ENCODE measurements at regions not wholly inside any gene's neighbourhood (a gene's known extent, or its start where the extent isn't known, plus 50 kb on each side); places are given as distances from the start of the nearest gene placed in this dataset.
"Not testable (repeated sequence)": the region's sequence is repeated elsewhere in the genome, so short reads cannot be mapped to it uniquely, and the experiment has no call there.

DNA sequence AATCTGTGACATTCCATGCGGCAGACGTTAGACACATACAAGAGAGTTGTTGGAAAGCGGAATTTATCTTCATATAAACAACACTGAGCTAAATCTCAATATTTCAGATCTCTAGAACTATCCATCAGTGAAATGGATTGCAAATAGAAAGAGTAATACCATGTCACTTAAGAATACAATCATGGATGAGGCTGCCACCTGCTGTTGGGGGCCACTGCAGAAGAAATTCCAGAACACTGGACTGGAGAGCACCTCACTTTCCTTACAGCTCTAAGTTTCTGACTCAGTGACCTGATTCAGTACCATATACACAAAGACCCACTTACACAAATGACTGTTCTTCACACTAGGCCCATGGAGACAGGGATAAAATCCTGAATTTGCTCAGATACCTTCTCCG, 75.1 kb upstream of the TP53BP2 start:
- TF ChIP-seq, protein P1, sequence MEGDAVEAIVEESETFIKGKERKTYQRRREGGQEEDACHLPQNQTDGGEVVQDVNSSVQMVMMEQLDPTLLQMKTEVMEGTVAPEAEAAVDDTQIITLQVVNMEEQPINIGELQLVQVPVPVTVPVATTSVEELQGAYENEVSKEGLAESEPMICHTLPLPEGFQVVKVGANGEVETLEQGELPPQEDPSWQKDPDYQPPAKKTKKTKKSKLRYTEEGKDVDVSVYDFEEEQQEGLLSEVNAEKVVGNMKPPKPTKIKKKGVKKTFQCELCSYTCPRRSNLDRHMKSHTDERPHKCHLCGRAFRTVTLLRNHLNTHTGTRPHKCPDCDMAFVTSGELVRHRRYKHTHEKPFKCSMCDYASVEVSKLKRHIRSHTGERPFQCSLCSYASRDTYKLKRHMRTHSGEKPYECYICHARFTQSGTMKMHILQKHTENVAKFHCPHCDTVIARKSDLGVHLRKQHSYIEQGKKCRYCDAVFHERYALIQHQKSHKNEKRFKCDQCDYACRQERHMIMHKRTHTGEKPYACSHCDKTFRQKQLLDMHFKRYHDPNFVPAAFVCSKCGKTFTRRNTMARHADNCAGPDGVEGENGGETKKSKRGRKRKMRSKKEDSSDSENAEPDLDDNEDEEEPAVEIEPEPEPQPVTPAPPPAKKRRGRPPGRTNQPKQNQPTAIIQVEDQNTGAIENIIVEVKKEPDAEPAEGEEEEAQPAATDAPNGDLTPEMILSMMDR (IDR thresholded peaks at IDR 0.05) = peak in 1 of 2 experiments; percentile 12
- H3K4me3 ChIP-seq; intact Hi-C loops (cut with DNase I; ENCODE audit: low total_unique reads); H3K36me3 ChIP-seq; H3K27ac ChIP-seq; H3K27me3 ChIP-seq; H3K4me1 ChIP-seq; H3K9me3 ChIP-seq: not testable (repeated sequence)
- DNase-seq = peak in 1 of 2 donors; percentile 43

DNA sequence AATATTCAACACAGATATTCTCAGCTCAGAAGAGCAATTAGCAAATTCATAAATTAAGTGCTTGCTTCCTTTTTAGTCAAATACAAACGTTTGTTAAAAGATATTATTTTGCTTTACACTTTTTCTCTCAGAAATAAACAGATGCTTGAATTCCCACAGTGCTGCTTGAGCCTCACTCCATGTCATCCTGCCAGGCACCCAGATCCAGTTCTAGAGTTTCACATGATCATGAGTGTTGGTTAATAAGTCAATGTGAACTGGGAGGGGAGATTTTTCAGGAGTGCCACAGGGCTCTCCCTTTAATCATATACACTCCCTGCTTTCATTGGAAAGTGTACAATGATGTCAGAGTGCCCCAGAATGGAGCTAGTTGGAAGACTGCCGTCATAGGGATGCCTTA, 69.7 kb upstream of the TP53BP2 start:
- H3K27ac ChIP-seq; H3K4me3 ChIP-seq; intact Hi-C loops (cut with DNase I; ENCODE audit: low total_unique reads); H3K27me3 ChIP-seq; DNase-seq; H3K36me3 ChIP-seq; H3K4me1 ChIP-seq; H3K9me3 ChIP-seq: not testable (repeated sequence)

DNA sequence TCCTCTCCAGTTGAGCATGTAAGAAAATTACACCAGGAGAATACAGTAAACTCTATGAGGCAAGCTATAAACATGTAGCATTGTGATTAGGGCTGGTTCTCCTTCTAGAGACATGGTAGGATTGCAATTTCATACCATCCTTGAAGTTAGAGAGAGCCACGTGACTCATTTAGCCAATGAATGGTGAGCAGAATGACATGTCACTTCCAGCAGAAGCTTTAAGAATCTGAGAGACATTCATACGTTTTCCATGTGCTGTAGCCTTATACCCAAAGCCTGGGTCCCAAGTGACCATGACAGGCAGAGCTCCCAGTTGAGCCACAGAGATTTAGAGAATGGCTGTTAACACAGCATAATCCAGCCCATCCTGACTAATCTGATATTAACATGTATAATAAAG, 68.0 kb upstream of the TP53BP2 start:
- intact Hi-C loops (cut with DNase I; ENCODE audit: low total_unique reads); DNase-seq: not testable (repeated sequence)

DNA sequence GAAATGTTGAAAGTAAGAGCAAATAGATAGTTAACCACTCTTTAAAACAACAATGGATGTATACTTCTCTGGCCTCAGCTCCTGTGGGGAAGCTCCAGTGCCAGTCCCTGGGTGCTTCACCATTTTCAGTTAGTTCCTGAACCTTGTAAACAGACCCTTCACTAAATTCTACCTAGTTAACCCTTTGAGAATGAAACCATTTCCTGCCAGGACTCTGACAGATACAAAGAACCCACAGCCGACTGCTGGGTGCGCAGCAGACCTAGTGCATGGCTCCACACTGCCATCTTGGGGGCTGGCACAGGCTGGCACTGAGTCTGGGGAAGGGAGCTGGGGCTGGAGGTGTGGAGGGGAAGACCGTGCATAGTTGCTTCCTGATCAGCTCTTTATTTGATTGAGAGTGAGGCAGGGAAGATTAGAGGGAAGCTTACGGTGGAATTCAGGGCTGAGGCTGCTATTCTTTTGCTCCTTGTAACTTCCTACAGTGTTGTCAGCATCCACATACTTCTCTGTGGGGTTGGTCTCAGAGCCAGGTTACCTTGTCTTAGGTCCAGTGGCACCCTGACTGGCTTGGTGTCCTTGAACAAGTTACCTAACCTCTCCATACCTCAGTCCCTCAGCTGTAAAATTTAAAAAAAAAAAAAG, 62.3 kb upstream of the TP53BP2 start:
- H3K4me1 ChIP-seq; H3K9me3 ChIP-seq; H3K4me3 ChIP-seq; H3K27ac ChIP-seq; H3K36me3 ChIP-seq; H3K27me3 ChIP-seq; intact Hi-C loops (cut with DNase I; ENCODE audit: low total_unique reads); DNase-seq: not testable (repeated sequence)
- TF ChIP-seq, protein P1 (IDR thresholded peaks at IDR 0.05) = peak in 1 of 2 experiments; percentile 55

More for the DNA sequence above, 68.0 kb upstream of the TP53BP2 start:
- H3K9me3 ChIP-seq, H3K36me3 ChIP-seq, H3K4me3 ChIP-seq, H3K27me3 ChIP-seq, H3K27ac ChIP-seq, H3K4me1 ChIP-seq: not testable (repeated sequence)

DNA sequence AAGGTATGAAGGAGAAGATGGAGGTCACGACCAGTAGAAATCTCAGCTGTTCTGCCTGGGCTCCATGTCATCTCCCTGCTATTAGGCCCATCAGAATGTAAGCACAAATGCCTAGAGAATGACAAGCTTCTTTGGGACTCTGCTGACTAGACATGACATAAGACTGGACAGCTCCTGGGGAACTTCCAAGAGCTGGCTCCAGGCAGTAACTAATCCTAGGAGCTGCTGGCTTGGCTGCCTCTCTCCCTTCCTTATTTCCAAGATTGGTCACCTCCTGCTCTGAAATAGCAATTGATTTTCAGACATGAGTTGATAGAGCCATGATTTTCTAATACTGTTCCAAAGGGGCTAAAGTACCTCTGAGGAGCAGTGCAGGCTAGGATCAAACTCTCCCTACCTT, 57.5 kb upstream of the TP53BP2 start:
- H3K4me1 ChIP-seq; H3K27ac ChIP-seq; H3K27me3 ChIP-seq; DNase-seq; H3K4me3 ChIP-seq; H3K9me3 ChIP-seq; H3K36me3 ChIP-seq; intact Hi-C loops (cut with DNase I; ENCODE audit: low total_unique reads): not testable (repeated sequence)

DNA sequence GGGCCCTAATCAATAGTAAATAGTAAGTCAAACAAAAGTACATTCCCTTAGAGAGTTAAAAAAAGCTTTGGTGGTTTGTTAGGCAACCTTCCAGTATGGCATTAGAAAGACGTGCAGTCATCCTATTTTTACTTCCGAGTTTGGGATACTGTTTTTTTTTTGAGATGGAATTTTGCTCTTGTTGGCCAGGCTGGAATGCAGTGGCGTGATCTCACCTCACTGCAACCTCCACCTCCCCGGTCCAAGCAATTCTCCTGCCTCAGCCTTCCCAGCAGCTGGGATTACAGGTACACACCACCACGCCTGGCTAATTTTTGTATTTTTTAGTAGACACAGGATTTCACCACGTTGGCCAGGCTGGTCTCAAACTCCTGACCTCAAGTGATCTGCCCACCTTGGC, 54.0 kb upstream of the TP53BP2 start:
- H3K36me3 ChIP-seq; H3K4me3 ChIP-seq; H3K27me3 ChIP-seq; DNase-seq; H3K9me3 ChIP-seq; intact Hi-C loops (cut with DNase I; ENCODE audit: low total_unique reads): not testable (repeated sequence)
- Histone ChIP-seq H3K27ac (peak overlapping the region in 1 of 2 donors; percentile 13), H3K4me1 (peaks cover 0 to 11% (median 5%) of the 10 kb centered on the region in 4 donors)

DNA sequence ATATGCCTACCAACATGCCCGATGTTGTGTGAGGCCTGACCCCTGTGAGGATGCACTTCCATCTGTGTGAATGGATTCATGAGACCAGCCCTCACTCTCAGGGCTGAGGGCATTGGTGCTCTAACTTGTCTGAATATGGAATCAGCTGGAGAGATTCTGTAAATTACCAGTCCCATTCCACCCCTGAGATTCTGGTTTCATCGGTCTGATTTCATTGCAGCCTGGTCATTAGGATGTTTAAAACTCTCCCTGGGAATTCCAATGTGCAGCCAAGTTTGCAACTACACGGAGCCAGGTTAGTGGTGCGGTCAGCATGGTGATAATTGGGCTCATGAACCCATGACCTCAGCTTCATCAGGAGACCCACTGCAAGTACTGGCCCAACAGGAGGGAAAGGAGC, 51.4 kb upstream of the TP53BP2 start:
- H3K4me1 ChIP-seq = peaks cover 0 to 11% (median 5%) of the 10 kb centered on the region in 4 donors
- H3K27me3 ChIP-seq; H3K9me3 ChIP-seq; H3K27ac ChIP-seq; H3K36me3 ChIP-seq; H3K4me3 ChIP-seq; intact Hi-C loops (cut with DNase I; ENCODE audit: low total_unique reads); DNase-seq: not testable (repeated sequence)

DNA sequence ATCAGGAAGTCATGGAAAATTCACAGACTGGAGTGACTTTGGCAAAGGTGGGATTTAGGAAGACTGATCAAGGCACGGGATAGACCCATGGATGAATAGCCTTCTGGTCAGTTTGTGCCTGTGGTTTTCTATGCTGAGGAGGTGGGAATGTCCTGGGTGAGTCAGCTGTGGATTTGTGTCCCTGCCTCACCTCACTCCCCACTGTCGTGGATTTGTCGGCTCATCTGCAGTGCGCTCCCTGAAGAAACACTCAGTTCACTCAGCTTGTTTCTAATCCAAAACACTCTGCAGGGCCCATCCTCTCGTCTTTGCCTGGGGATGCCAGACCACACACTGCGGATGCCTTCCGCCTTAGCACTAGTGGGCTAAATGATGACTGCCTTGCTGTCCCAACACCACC, 50.2 kb upstream of the TP53BP2 start:
- peaks cover 0 to 11% (median 5%) of the 10 kb centered on the region in 4 donors for H3K4me1 ChIP-seq
- H3K27me3 ChIP-seq; intact Hi-C loops (cut with DNase I; ENCODE audit: low total_unique reads); H3K9me3 ChIP-seq; H3K36me3 ChIP-seq; DNase-seq; H3K27ac ChIP-seq; H3K4me3 ChIP-seq: not testable (repeated sequence)
